ENCODE measurements at regions not wholly inside any gene's neighbourhood (a gene's known extent, or its start where the extent isn't known, plus 50 kb on each side); places are given as distances from the start of the nearest gene placed in this dataset.

DNA sequence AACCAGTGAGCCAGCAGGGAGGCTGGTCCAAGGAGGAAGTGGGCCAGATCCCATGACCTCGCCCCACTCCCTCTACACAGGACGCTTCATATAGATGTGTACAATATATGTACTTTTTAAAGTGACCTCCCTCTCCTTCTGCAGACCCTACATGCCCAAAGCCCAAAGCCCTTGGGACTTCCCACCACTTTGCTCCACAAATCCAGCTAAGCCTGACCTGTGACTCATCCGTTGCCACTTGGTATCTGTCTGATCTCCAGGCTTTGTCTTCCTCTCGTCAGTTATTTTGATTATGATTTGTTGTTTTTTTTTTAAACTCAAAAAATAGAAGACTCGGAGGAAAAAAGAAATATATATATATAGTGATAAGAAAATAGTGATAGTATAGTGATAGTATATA is 470.8 kb downstream of the KCNJ3 start:
- TF ChIP-seq, protein P1, sequence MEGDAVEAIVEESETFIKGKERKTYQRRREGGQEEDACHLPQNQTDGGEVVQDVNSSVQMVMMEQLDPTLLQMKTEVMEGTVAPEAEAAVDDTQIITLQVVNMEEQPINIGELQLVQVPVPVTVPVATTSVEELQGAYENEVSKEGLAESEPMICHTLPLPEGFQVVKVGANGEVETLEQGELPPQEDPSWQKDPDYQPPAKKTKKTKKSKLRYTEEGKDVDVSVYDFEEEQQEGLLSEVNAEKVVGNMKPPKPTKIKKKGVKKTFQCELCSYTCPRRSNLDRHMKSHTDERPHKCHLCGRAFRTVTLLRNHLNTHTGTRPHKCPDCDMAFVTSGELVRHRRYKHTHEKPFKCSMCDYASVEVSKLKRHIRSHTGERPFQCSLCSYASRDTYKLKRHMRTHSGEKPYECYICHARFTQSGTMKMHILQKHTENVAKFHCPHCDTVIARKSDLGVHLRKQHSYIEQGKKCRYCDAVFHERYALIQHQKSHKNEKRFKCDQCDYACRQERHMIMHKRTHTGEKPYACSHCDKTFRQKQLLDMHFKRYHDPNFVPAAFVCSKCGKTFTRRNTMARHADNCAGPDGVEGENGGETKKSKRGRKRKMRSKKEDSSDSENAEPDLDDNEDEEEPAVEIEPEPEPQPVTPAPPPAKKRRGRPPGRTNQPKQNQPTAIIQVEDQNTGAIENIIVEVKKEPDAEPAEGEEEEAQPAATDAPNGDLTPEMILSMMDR (IDR thresholded peaks at IDR 0.05) = no peak
- no peak for TF ChIP-seq EZH2 (IDR thresholded peaks at IDR 0.05; ENCODE audit: borderline replicate concordance, insufficient read depth, low read depth, low read length, poor library complexity, severe bottlenecking)

Data from B cell (primary cell).